Smooth muscle cell (in vitro differentiated cells): ENCODE measurements at regions not wholly inside any gene's neighbourhood (a gene's known extent, or its start where the extent isn't known, plus 50 kb on each side); places are given as distances from the start of the nearest gene placed in this dataset.

ENCODE experiments used
- DNase-seq: peaks from one replicate; lab custom pipeline; 2025; ENCODE audit not compliant: unreplicated experiment; lab: John Stamatoyannopoulos, UW
- H2AFZ ChIP-seq: fragments of 200-600 bp; sonication (generic); 2 replicates; pipeline ENCODE4 v1.6.0; 2016; ENCODE audit warnings: antibody characterized with exemption, low read depth, mild to moderate bottlenecking
- H3F3A ChIP-seq: fragments of 200-600 bp; sonication (generic); 2 replicates; pipeline ENCODE4 v1.6.0; 2017; ENCODE audit warnings: antibody characterized with exemption, low read depth
- H3K27ac ChIP-seq: fragments of 200-600 bp; sonication (generic); 2 replicates; pipeline ENCODE4 v1.5.1; 2016; ENCODE audit warnings: low read depth, mild to moderate bottlenecking
- H3K27me3 ChIP-seq: fragments of 200-600 bp; sonication (generic); 2 replicates; pipeline ENCODE4 v1.6.1; 2016; ENCODE audit warnings: low read depth, mild to moderate bottlenecking
- H3K36me3 ChIP-seq: fragments of 200-600 bp; sonication (generic); 2 replicates; pipeline ENCODE4 v1.5.1; 2016; ENCODE audit warnings: low read depth
- H3K4me1 ChIP-seq: fragments of 200-600 bp; sonication (generic); 2 replicates; pipeline ENCODE4 v1.5.1; 2016; ENCODE audit warnings: low read depth
- H3K4me2 ChIP-seq: fragments of 200-600 bp; sonication (generic); 2 replicates; pipeline ENCODE4 v1.6.0; 2016; ENCODE audit warnings: mild to moderate bottlenecking
- H3K4me3 ChIP-seq: fragments of 200-600 bp; sonication (generic); 2 replicates; pipeline ENCODE4 v1.5.1; 2016; ENCODE audit warnings: mild to moderate bottlenecking
- H3K79me2 ChIP-seq: fragments of 200-600 bp; sonication (generic); 2 replicates; pipeline ENCODE4 v1.6.0; 2016; ENCODE audit warnings: low read depth, mild to moderate bottlenecking
- H3K9ac ChIP-seq: fragments of 200-600 bp; sonication (generic); 2 replicates; pipeline ENCODE4 v1.6.0; 2016; ENCODE audit warnings: low read depth
- H3K9me3 ChIP-seq: fragments of 200-600 bp; sonication (generic); replicated peaks from 2 replicates; pipeline ENCODE4 v1.5.1; 2016; ENCODE audit warnings: low read depth
- H4K20me1 ChIP-seq: fragments of 200-600 bp; sonication (generic); 2 replicates; pipeline ENCODE4 v1.6.0; 2016; ENCODE audit warnings: low read depth
- WGBS: methylation state at CpG from one replicate; pipeline ENCODE4 v1.1.7; 2016; ENCODE audit warnings: low lambda C conversion rate; 5-methylcytosine and 5-hydroxymethylcytosine counted together
- TF ChIP-seq, protein P1 (sequence below): fragments of 200-600 bp; sonication (generic); IDR thresholded peaks from 2 replicates; pipeline ENCODE4 v1.5.1; 2017; ENCODE audit warnings: borderline replicate concordance, mild to moderate bottlenecking, antibody characterized with exemption; ENCODE audit not compliant: insufficient read depth, poor library complexity, severe bottlenecking

DNA sequence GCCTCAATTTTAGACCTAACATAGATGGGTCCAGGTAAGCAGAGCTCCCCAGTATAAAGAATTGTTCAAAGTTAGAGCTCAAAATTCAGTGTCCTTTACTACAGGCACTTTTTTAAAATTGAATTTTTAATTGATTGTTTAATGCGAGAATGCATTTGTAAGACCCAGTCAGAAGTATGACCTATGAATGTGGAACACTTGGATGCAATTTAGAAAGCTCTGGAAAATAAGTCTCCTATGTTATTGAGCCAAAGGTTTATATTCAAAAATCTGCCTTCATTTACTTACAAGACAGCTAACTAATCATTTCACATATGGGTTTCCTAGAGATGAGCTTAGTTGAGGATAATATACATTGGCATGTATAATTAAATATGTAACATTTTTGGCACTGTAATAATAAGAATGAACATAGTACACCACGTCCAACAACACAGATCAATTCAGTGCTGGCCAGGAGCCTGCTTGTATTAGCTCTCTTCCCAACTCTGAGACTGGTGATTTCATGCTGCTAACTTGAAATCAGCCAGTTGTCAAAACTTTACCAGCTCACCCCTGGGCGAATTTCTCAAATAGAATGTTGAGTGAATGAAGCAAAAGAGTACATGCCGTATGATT lies 197.2 kb upstream of the NPY2R start:
- WGBS, result 72% methylated on average over 4 of the region's 4 CpGs
- H3K27ac ChIP-seq, result no peak overlapping the region
- H3K9ac ChIP-seq, result no peak overlapping the region
- no peaks in the 10 kb centered on the region for H3K79me2 ChIP-seq
- no peak for DNase-seq
- no peak overlapping the region for H2AFZ ChIP-seq
- H3K36me3 ChIP-seq, result no peaks in the 10 kb centered on the region
- H3K4me2 ChIP-seq, result no peak overlapping the region
- TF ChIP-seq, protein P1, sequence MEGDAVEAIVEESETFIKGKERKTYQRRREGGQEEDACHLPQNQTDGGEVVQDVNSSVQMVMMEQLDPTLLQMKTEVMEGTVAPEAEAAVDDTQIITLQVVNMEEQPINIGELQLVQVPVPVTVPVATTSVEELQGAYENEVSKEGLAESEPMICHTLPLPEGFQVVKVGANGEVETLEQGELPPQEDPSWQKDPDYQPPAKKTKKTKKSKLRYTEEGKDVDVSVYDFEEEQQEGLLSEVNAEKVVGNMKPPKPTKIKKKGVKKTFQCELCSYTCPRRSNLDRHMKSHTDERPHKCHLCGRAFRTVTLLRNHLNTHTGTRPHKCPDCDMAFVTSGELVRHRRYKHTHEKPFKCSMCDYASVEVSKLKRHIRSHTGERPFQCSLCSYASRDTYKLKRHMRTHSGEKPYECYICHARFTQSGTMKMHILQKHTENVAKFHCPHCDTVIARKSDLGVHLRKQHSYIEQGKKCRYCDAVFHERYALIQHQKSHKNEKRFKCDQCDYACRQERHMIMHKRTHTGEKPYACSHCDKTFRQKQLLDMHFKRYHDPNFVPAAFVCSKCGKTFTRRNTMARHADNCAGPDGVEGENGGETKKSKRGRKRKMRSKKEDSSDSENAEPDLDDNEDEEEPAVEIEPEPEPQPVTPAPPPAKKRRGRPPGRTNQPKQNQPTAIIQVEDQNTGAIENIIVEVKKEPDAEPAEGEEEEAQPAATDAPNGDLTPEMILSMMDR, result no peak
- no peaks in the 10 kb centered on the region for H3K27me3 ChIP-seq
- H4K20me1 ChIP-seq, result no peaks in the 10 kb centered on the region
- H3K4me3 ChIP-seq, result no peak overlapping the region
- H3K4me1 ChIP-seq, result no peaks in the 10 kb centered on the region
- no peaks in the 10 kb centered on the region for H3F3A ChIP-seq
- H3K9me3 ChIP-seq, result no peaks in the 10 kb centered on the region

DNA sequence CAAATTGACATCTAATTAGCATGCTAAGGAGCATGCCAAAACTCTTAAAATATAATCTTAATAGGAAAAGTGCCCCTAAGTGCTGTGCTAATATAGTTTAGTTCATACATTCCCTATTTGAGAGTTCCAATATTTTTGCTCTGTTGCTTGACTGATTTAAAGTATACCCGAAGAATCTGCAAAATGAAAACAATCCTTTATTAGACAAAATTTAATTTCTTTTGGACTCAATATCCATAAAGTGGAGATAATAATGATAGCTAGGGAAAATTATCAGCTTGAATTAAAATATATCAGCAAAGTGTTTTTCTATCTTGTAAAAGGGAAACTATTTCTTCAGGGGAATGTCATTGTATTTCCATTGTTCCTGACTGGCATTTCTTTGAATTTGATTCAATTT lies 196.0 kb upstream of the NPY2R start:
- Histone ChIP-seq H4K20me1 (no peaks in the 10 kb centered on the region), H3K4me2 (no peak overlapping the region), H3K27ac (no peak overlapping the region), H3K4me3 (no peak overlapping the region), H3K9me3 (no peaks in the 10 kb centered on the region), H2AFZ (no peak overlapping the region), H3K27me3 (no peaks in the 10 kb centered on the region), H3K4me1 (no peaks in the 10 kb centered on the region), H3K36me3 (no peaks in the 10 kb centered on the region), H3K9ac (no peak overlapping the region), H3F3A (no peaks in the 10 kb centered on the region), H3K79me2 (no peaks in the 10 kb centered on the region)
- TF ChIP-seq, protein P1, result no peak
- no peak for DNase-seq
- 83% methylated on average over 1 of the region's 1 CpG for WGBS

DNA sequence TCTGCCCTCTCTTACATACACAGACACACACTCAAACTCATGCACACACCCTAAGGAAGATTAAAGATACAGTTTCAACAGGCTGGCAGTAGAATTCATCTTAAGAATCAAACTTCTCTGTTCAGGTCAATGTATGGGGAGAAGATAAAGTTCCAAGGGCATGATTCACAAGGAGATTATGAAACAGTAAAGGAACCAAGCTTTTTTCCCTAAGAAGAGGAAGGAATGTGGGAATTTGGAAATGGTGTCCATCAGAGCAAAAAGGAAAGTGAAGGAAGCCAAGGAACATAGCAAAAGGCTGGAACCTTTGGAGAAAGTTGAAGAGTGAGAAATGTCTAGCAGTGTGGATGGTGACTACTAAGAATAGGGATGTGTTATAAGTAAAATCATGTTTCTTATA lies 191.0 kb upstream of the NPY2R start:
- H3K36me3 ChIP-seq, result no peaks in the 10 kb centered on the region
- no peak for DNase-seq
- no peaks in the 10 kb centered on the region for H3K27me3 ChIP-seq
- H3K27ac ChIP-seq, result no peak overlapping the region
- TF ChIP-seq, protein P1, result no peak
- no peak overlapping the region for H3K4me3 ChIP-seq
- H4K20me1 ChIP-seq, result no peaks in the 10 kb centered on the region
- H3K4me2 ChIP-seq, result no peak overlapping the region
- no peak overlapping the region for H3K9ac ChIP-seq
- no peaks in the 10 kb centered on the region for H3K4me1 ChIP-seq
- H2AFZ ChIP-seq, result no peak overlapping the region
- H3K9me3 ChIP-seq, result no peaks in the 10 kb centered on the region
- no peaks in the 10 kb centered on the region for H3F3A ChIP-seq
- no peaks in the 10 kb centered on the region for H3K79me2 ChIP-seq

DNA sequence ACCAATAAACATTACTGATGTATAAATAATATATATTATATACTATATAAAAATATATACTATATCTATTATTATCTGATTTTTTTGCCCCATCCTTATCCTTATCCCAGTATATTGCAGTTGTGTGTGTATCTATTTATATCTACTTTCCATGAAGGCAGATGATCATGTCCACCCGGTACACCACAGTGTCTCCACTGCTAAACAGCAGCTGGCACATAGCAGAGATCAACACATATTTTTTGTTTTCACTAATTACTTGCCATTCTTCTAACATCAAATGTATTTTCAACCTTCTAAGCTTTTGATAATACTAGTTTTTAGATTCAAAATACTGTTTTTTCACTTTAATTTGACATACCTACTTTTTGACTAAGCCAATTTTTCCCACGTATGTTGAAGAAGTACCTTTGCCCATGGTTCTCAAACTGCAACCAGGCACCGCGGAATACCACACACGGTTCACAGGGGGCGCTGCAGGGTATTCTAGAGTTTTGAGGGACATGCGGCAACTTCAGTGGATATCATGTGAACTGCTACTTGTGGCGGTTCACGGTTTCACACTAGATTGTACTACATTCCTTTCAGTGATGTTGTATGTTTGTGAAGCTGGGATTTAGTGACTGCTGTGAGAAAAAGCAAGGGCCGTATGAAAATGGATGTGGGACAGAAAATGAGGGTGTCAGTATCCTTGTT lies 182.5 kb upstream of the NPY2R start:
- Histone ChIP-seq H3K27ac (no peak overlapping the region), H3K9me3 (no peaks in the 10 kb centered on the region), H3K36me3 (no peaks in the 10 kb centered on the region), H3F3A (no peaks in the 10 kb centered on the region), H3K4me2 (no peak overlapping the region), H4K20me1 (no peaks in the 10 kb centered on the region), H2AFZ (no peak overlapping the region), H3K79me2 (no peaks in the 10 kb centered on the region), H3K9ac (no peak overlapping the region), H3K4me3 (no peak overlapping the region), H3K27me3 (peaks cover 4% of the 10 kb centered on the region), H3K4me1 (no peaks in the 10 kb centered on the region)
- DNase-seq, result no peak
- TF ChIP-seq, protein P1, result peak; percentile 53
- 25% methylated on average over 10 of the region's 10 CpGs for WGBS
